ENCODE measurements at regions not wholly inside any gene's neighbourhood (a gene's known extent, or its start where the extent isn't known, plus 50 kb on each side); places are given as distances from the start of the nearest gene placed in this dataset.
"Not testable (repeated sequence)": the region's sequence is repeated elsewhere in the genome, so short reads cannot be mapped to it uniquely, and the experiment has no call there.

DNA sequence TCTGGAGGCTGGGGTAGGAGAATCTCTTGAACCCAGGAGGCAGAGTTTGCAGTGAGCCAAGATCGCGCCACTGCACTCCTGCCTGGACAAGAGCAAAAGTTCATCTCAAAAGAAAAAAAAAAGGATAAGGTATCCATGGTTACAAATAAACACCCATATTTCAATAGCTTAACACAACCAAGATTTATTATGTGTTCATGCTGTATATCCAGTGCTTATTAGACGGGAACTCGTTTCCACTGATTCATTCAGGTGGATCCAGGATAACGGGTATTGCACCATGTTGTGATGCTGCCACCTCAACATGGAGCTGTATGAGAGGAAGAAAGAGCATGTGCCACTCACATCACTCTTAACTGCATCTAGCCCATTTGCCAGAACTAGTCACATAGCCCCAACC lies 69.1 kb upstream of the HIVEP1 start:
- FAIRE-seq (no peak), DNase-seq (ENCODE audit: low read depth, low spot score) (no peak)
- Histone ChIP-seq H3K9ac (ENCODE audit: control insufficient read depth, extremely low read depth, insufficient read depth, low read length) (no peak overlapping the region), H3K36me3 (ENCODE audit: control insufficient read depth in 2 of 2, extremely low read depth in 1 of 2, insufficient read depth in 2 of 2, low read length in 2 of 2) (no peaks in the 10 kb centered on the region), H3K27ac (ENCODE audit: control insufficient read depth, insufficient read depth, low read length) (no peak overlapping the region), H3K4me3 (ENCODE audit: control insufficient read depth in 2 of 3, extremely low read depth in 1 of 3, insufficient read depth in 2 of 3, low read depth in 1 of 3, low read length in 3 of 3) (no peak overlapping the region), H3K4me1 (ENCODE audit: control insufficient read depth, extremely low read depth, insufficient read depth, low read length) (no peaks in the 10 kb centered on the region), H3K9me1 (ENCODE audit: control insufficient read depth, extremely low read depth, insufficient read depth, low read length) (no peaks in the 10 kb centered on the region), H3K9me3 (ENCODE audit: control insufficient read depth, low read depth, low read length) (no peaks in the 10 kb centered on the region), H3K27me3 (ENCODE audit: control insufficient read depth, extremely low read depth, insufficient read depth, low read length) (no peaks in the 10 kb centered on the region), H4K20me1 (ENCODE audit: control insufficient read depth, extremely low read depth, insufficient read depth, low read length) (no peaks in the 10 kb centered on the region), H3K79me2 (ENCODE audit: control insufficient read depth, insufficient read depth, low read length) (no peaks in the 10 kb centered on the region), H3K4me2 (ENCODE audit: control insufficient read depth, extremely low read depth, insufficient read depth, low read depth, low read length) (no peak overlapping the region), H2AFZ (ENCODE audit: control insufficient read depth, low read length) (no peak overlapping the region)
- dilution Hi-C loops (cut with MboI; ENCODE audit: extremely low pct_ligation_motif_present, low sequenced_read_pairs): no loop called here
- TF ChIP-seq EZH2 (IDR thresholded peaks at IDR 0.05; ENCODE audit: low read length) (no peak), CTCF (optimal IDR thresholded peaks at IDR 0.05 in 1 of 3, IDR thresholded peaks at IDR 0.05 in 1 of 3, conservative IDR thresholded peaks at IDR 0.05 in 1 of 3; ENCODE audit: extremely low read depth in 1 of 3, insufficient read depth in 2 of 3, low read length in 3 of 3) (no peak)

DNA sequence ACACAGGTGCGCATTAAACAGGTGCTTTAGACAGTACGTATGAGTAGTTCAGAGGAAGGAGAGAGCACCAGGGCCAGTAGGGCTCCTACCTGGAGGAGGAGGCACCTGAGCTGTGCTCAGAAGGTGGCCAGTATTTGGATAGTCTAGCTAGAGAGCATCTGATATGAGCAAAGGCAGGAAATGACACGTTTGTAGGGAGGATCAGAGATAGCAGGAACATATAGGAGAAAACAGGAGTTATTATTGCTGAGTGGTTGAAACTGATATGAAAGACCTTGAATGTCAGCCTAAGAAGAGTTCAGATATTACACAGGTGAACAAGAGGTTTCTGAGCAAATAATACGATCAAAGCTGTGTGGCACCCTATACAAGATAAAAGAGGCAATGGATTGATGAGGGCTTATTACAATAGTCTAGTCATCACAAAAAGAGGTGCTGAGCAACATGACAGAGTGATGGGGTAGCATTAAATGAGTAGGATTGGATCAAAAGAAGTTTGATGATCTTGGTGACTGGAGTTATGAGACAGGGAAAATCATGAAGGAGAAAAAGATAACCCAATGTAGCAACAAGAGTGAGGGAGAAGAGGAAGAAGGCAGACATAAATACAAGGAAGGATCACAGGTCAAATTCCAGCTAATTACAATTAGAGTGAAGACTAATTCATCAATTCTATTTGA lies 69.8 kb upstream of the HIVEP1 start:
- H3K4me2 ChIP-seq (ENCODE audit: control insufficient read depth, extremely low read depth, insufficient read depth, low read depth, low read length): no peak overlapping the region
- no peak for TF ChIP-seq EZH2 (IDR thresholded peaks at IDR 0.05; ENCODE audit: low read length)
- no peak for TF ChIP-seq CTCF (optimal IDR thresholded peaks at IDR 0.05 in 1 of 3, IDR thresholded peaks at IDR 0.05 in 1 of 3, conservative IDR thresholded peaks at IDR 0.05 in 1 of 3; ENCODE audit: extremely low read depth in 1 of 3, insufficient read depth in 2 of 3, low read length in 3 of 3)
- H3K4me3 ChIP-seq (ENCODE audit: control insufficient read depth in 2 of 3, extremely low read depth in 1 of 3, insufficient read depth in 2 of 3, low read depth in 1 of 3, low read length in 3 of 3): no peak overlapping the region
- H4K20me1 ChIP-seq (ENCODE audit: control insufficient read depth, extremely low read depth, insufficient read depth, low read length): no peaks in the 10 kb centered on the region
- no peaks in the 10 kb centered on the region for H3K9me1 ChIP-seq (ENCODE audit: control insufficient read depth, extremely low read depth, insufficient read depth, low read length)
- H3K36me3 ChIP-seq (ENCODE audit: control insufficient read depth in 2 of 2, extremely low read depth in 1 of 2, insufficient read depth in 2 of 2, low read length in 2 of 2): no peaks in the 10 kb centered on the region
- no peaks in the 10 kb centered on the region for H3K9me3 ChIP-seq (ENCODE audit: control insufficient read depth, low read depth, low read length)
- no peak overlapping the region for H3K9ac ChIP-seq (ENCODE audit: control insufficient read depth, extremely low read depth, insufficient read depth, low read length)
- no peak for DNase-seq (ENCODE audit: low read depth, low spot score)
- H3K79me2 ChIP-seq (ENCODE audit: control insufficient read depth, insufficient read depth, low read length): no peaks in the 10 kb centered on the region
- dilution Hi-C loops (cut with MboI; ENCODE audit: extremely low pct_ligation_motif_present, low sequenced_read_pairs): no loop called here
- no peaks in the 10 kb centered on the region for H3K27me3 ChIP-seq (ENCODE audit: control insufficient read depth, extremely low read depth, insufficient read depth, low read length)
- no peak overlapping the region for H2AFZ ChIP-seq (ENCODE audit: control insufficient read depth, low read length)
- no peak for FAIRE-seq
- H3K4me1 ChIP-seq (ENCODE audit: control insufficient read depth, extremely low read depth, insufficient read depth, low read length): no peaks in the 10 kb centered on the region
- H3K27ac ChIP-seq (ENCODE audit: control insufficient read depth, insufficient read depth, low read length): no peak overlapping the region

GRCh38 chr6:11940532-11941166 lies 71.5 kb upstream of the HIVEP1 start:
- H3K9me3 ChIP-seq (ENCODE audit: control insufficient read depth, low read depth, low read length); H3K9me1 ChIP-seq (ENCODE audit: control insufficient read depth, extremely low read depth, insufficient read depth, low read length); DNase-seq (ENCODE audit: low read depth, low spot score); H2AFZ ChIP-seq (ENCODE audit: control insufficient read depth, low read length); H3K36me3 ChIP-seq (ENCODE audit: control insufficient read depth in 2 of 2, extremely low read depth in 1 of 2, insufficient read depth in 2 of 2, low read length in 2 of 2); H3K9ac ChIP-seq (ENCODE audit: control insufficient read depth, extremely low read depth, insufficient read depth, low read length); H3K27ac ChIP-seq (ENCODE audit: control insufficient read depth, insufficient read depth, low read length); H3K4me1 ChIP-seq (ENCODE audit: control insufficient read depth, extremely low read depth, insufficient read depth, low read length); H3K79me2 ChIP-seq (ENCODE audit: control insufficient read depth, insufficient read depth, low read length); H4K20me1 ChIP-seq (ENCODE audit: control insufficient read depth, extremely low read depth, insufficient read depth, low read length); H3K4me3 ChIP-seq (ENCODE audit: control insufficient read depth in 2 of 3, extremely low read depth in 1 of 3, insufficient read depth in 2 of 3, low read depth in 1 of 3, low read length in 3 of 3); H3K27me3 ChIP-seq (ENCODE audit: control insufficient read depth, extremely low read depth, insufficient read depth, low read length); dilution Hi-C loops (cut with MboI; ENCODE audit: extremely low pct_ligation_motif_present, low sequenced_read_pairs); H3K4me2 ChIP-seq (ENCODE audit: control insufficient read depth, extremely low read depth, insufficient read depth, low read depth, low read length); FAIRE-seq: not testable (repeated sequence)
